Upper lobe of right lung (tissue), 1 donor: ENCODE measurements at regions not wholly inside any gene's neighbourhood (a gene's known extent, or its start where the extent isn't known, plus 50 kb on each side); places are given as distances from the start of the nearest gene placed in this dataset.

Experiments used
- ATAC-seq: fragments of 200-7000 bp; cut with Tn5 transposase; one replicate; pipeline ENCODE4 v1.9.1; 2020; ENCODE audit warnings: mild to moderate bottlenecking, moderate library complexity
- DNase-seq: peaks from one replicate; pipeline ENCODE4 v3.0.0-alpha.2; 2020
- H3K27ac ChIP-seq: fragments of 200-600 bp; one replicate; pipeline ENCODE4 v1.8.0; 2022
- H3K27me3 ChIP-seq: fragments of 200-600 bp; one replicate; pipeline ENCODE4 v1.8.0; 2022; ENCODE audit warnings: mild to moderate bottlenecking
- H3K36me3 ChIP-seq: fragments of 200-600 bp; one replicate; pipeline ENCODE4 v1.8.0; 2022
- H3K4me1 ChIP-seq: fragments of 200-600 bp; one replicate; pipeline ENCODE4 v1.8.0; 2022
- H3K4me3 ChIP-seq: fragments of 200-600 bp; one replicate; pipeline ENCODE4 v1.8.0; 2022; ENCODE audit warnings: mild to moderate bottlenecking
- H3K9me3 ChIP-seq: fragments of 200-600 bp; one replicate; pipeline ENCODE4 v1.8.0; 2022
- CTCF ChIP-seq: fragments of 200-600 bp; IDR thresholded peaks from one replicate; pipeline ENCODE4 v1.8.0; 2022; ENCODE audit warnings: antibody characterized with exemption
- intact Hi-C: fragments of 100-400 bp; cut with DNase I; formaldehyde crosslinking; loops from one replicate; pipeline ENCODE4 v1.11.0; 2022
- donor health status: DM: no; HTN: yes; CAD: no; lungs with severe emphysema.

- Histone ChIP-seq H3K27ac (no peak overlapping the region), H3K4me1 (no peaks in the 10 kb centered on the region), H3K36me3 (no peaks in the 10 kb centered on the region), H3K9me3 (no peaks in the 10 kb centered on the region), H3K27me3 (peaks cover 15% of the 10 kb centered on the region), H3K4me3 (no peak overlapping the region)
- DNase-seq (no peak), ATAC-seq (no peak)
- intact Hi-C loops, result no loop called here
- TF ChIP-seq CTCF, result no peak
Measured at GRCh38 chr18:51668607-51669006, 471.1 kb upstream of the MEX3C start.

- ATAC-seq (no peak), DNase-seq (no peak)
- H3K27me3 ChIP-seq, result no peaks in the 10 kb centered on the region
- H3K36me3 ChIP-seq, result no peaks in the 10 kb centered on the region
- TF ChIP-seq CTCF, result no peak
- peaks cover 4% of the 10 kb centered on the region for H3K9me3 ChIP-seq
- no peak overlapping the region for H3K4me3 ChIP-seq
- H3K27ac ChIP-seq, result no peak overlapping the region
- intact Hi-C loops, result no loop called here
- H3K4me1 ChIP-seq, result no peaks in the 10 kb centered on the region
Measured at GRCh38 chr18:51686590-51686989, 489.1 kb upstream of the MEX3C start.

- Histone ChIP-seq H3K9me3 (no peaks in the 10 kb centered on the region), H3K27ac (no peak overlapping the region), H3K4me3 (no peak overlapping the region), H3K36me3 (no peaks in the 10 kb centered on the region), H3K4me1 (no peaks in the 10 kb centered on the region), H3K27me3 (no peaks in the 10 kb centered on the region)
- intact Hi-C loops, result no loop called here
- no peak for TF ChIP-seq CTCF
- DNase-seq, result no peak
- no peak for ATAC-seq
Measured at GRCh38 chr18:51687845-51688585, 490.5 kb upstream of the MEX3C start.

GRCh38 chr18:51692612-51693011 is 495.1 kb upstream of the MEX3C start:
- TF ChIP-seq CTCF, result no peak
- H3K4me3 ChIP-seq, result no peak overlapping the region
- intact Hi-C loops, result no loop called here
- no peak for DNase-seq
- no peaks in the 10 kb centered on the region for H3K27me3 ChIP-seq
- no peak overlapping the region for H3K27ac ChIP-seq
- no peaks in the 10 kb centered on the region for H3K9me3 ChIP-seq
- no peak for ATAC-seq
- H3K36me3 ChIP-seq, result no peaks in the 10 kb centered on the region
- H3K4me1 ChIP-seq, result no peaks in the 10 kb centered on the region

- Histone ChIP-seq H3K4me1 (no peaks in the 10 kb centered on the region), H3K4me3 (no peak overlapping the region), H3K36me3 (no peaks in the 10 kb centered on the region), H3K27ac (no peak overlapping the region), H3K9me3 (no peaks in the 10 kb centered on the region), H3K27me3 (no peaks in the 10 kb centered on the region)
- intact Hi-C loops, result no loop called here
- no peak for TF ChIP-seq CTCF
- DNase-seq (no peak), ATAC-seq (no peak)
Measured at GRCh38 chr18:51711298-51711889, 513.9 kb upstream of the MEX3C start.
